ENCODE measurements at regions not wholly inside any gene's neighbourhood (a gene's known extent, or its start where the extent isn't known, plus 50 kb on each side); places are given as distances from the start of the nearest gene placed in this dataset.

GRCh38 chr1:172912765-172913260 lies 137.9 kb downstream of the TNFSF18 start:
- FAIRE-seq, result no peak
- no peak for DNase-seq (ENCODE audit: insufficient read length, low spot score)
- TF ChIP-seq CTCF (IDR thresholded peaks at IDR 0.05; ENCODE audit: insufficient read depth, missing control alignments), result no peak

- TF ChIP-seq CTCF (IDR thresholded peaks at IDR 0.05; ENCODE audit: insufficient read depth, missing control alignments), result no peak
- DNase-seq (ENCODE audit: insufficient read length, low spot score), result no peak
- FAIRE-seq, result no peak
These were observed 136.1 kb downstream of the TNFSF18 start for GRCh38 chr1:172914501-172915144.

- FAIRE-seq, result no peak
- no peak for TF ChIP-seq CTCF (IDR thresholded peaks at IDR 0.05; ENCODE audit: insufficient read depth, missing control alignments)
- DNase-seq (ENCODE audit: insufficient read length, low spot score), result no peak
These were observed 135.5 kb downstream of the TNFSF18 start for GRCh38 chr1:172915271-172915670.

GRCh38 chr1:172916116-172916515 lies 134.6 kb downstream of the TNFSF18 start:
- no peak for DNase-seq (ENCODE audit: insufficient read length, low spot score)
- no peak for TF ChIP-seq CTCF (IDR thresholded peaks at IDR 0.05; ENCODE audit: insufficient read depth, missing control alignments)
- FAIRE-seq, result no peak

GRCh38 chr1:172917972-172918371 lies 132.8 kb downstream of the TNFSF18 start:
- FAIRE-seq, result no peak
- DNase-seq (ENCODE audit: insufficient read length, low spot score), result no peak
- no peak for TF ChIP-seq CTCF (IDR thresholded peaks at IDR 0.05; ENCODE audit: insufficient read depth, missing control alignments)

GRCh38 chr1:172918478-172918877 lies 132.3 kb downstream of the TNFSF18 start:
- no peak for DNase-seq (ENCODE audit: insufficient read length, low spot score)
- no peak for FAIRE-seq
- TF ChIP-seq CTCF (IDR thresholded peaks at IDR 0.05; ENCODE audit: insufficient read depth, missing control alignments), result no peak

GRCh38 chr1:172926070-172926469 lies 124.7 kb downstream of the TNFSF18 start:
- no peak for TF ChIP-seq CTCF (IDR thresholded peaks at IDR 0.05; ENCODE audit: insufficient read depth, missing control alignments)

More at GRCh38 chr1:172926070-172926469, 124.7 kb downstream of the TNFSF18 start:
- no peak for DNase-seq (ENCODE audit: insufficient read length, low spot score)
- FAIRE-seq, result no peak

Data from D721Med (cell line).